ENCODE measurements at regions not wholly inside any gene's neighbourhood (a gene's known extent, or its start where the extent isn't known, plus 50 kb on each side); places are given as distances from the start of the nearest gene placed in this dataset.

- TF ChIP-seq POLR2A (IDR thresholded peaks at IDR 0.05) (no peak), CTCF (IDR thresholded peaks at IDR 0.05) (no peak), EP300 (IDR thresholded peaks at IDR 0.05) (no peak)
These were observed 233.6 kb downstream of the SYK start for GRCh38 chr9:91034976-91035824.

Measured in ovary (tissue), 3 donors.